Left lung (tissue), 4 donors: ENCODE measurements at regions not wholly inside any gene's neighbourhood (a gene's known extent, or its start where the extent isn't known, plus 50 kb on each side); places are given as distances from the start of the nearest gene placed in this dataset.

Source experiments
- ATAC-seq: fragments of 200-7000 bp; cut with Tn5 transposase; one replicate; pipeline ENCODE4 v1.9.1; 2020; ENCODE audit warnings: moderate library complexity
- DNase-seq, 4 donors: peaks; one replicate each; pipeline ENCODE4 v3.0.0-alpha.2; 2013 to 2020
- H3K27ac ChIP-seq, 2 donors: fragments of 200-600 bp; sonication (generic) in 1 of 2; one replicate each; pipeline versions ENCODE4 v1.5.0 to v1.8.0; 2020 to 2021
- H3K27me3 ChIP-seq, 2 donors: fragments of 200-600 bp; sonication (generic) in 1 of 2; one replicate each; pipeline versions ENCODE4 v1.5.0 to v1.8.0; 2020 to 2021
- H3K36me3 ChIP-seq, 2 donors: fragments of 200-600 bp; sonication (generic) in 1 of 2; one replicate each; pipeline versions ENCODE4 v1.5.0 to v1.8.0; 2020 to 2021
- H3K4me1 ChIP-seq, 2 donors: fragments of 200-600 bp; one replicate each; pipeline ENCODE4 v1.8.0; 2021
- H3K4me3 ChIP-seq, 2 donors: fragments of 200-600 bp; sonication (generic) in 1 of 2; one replicate each; pipeline versions ENCODE4 v1.5.0 to v1.8.0; 2020 to 2021; ENCODE audit warnings: mild to moderate bottlenecking in 1 of 2
- H3K9me3 ChIP-seq, 2 donors: fragments of 200-600 bp; sonication (generic) in 1 of 2; one replicate each; pipeline versions ENCODE4 v1.5.0 to v1.8.0; 2020 to 2021
- CTCF ChIP-seq, 2 donors: fragments of 200-600 bp; sonication (generic) in 1 of 2; IDR thresholded peaks; one replicate each; pipeline versions ENCODE4 v1.5.0 to v1.8.0; 2021; ENCODE audit warnings: antibody characterized with exemption in 2 of 2
- intact Hi-C, 2 donors: fragments of 100-400 bp; cut with DNase I; formaldehyde crosslinking; loops; one replicate each; pipeline versions ENCODE4 v1.11.2 to v1.14.2; 2022
- donor health status: DM: no; HTN: yes; CAD: no.
- donor health status: DM: no; HTN: no; CAD: no.

GRCh38 chrX:69264158-69264581 lies 98.9 kb upstream of the PJA1 start:
- H3K4me3 ChIP-seq = no peak overlapping the region
- no peak overlapping the region for H3K27ac ChIP-seq
- no peaks in the 10 kb centered on the region for H3K9me3 ChIP-seq
- peaks cover 15 to 20% of the 10 kb centered on the region in 2 donors for H3K27me3 ChIP-seq
- H3K36me3 ChIP-seq = no peaks in the 10 kb centered on the region
- no peak for DNase-seq
- H3K4me1 ChIP-seq = no peaks in the 10 kb centered on the region
- ATAC-seq = no peak
- no peak for TF ChIP-seq CTCF (IDR thresholded peaks at IDR 0.05)
- intact Hi-C loops = no loop called here

GRCh38 chrX:69263251-69263820 lies 98.1 kb upstream of the PJA1 start:
- H3K36me3 ChIP-seq = no peaks in the 10 kb centered on the region
- TF ChIP-seq CTCF (IDR thresholded peaks at IDR 0.05) = no peak
- H3K4me3 ChIP-seq = no peak overlapping the region
- no peaks in the 10 kb centered on the region for H3K4me1 ChIP-seq
- no peaks in the 10 kb centered on the region for H3K9me3 ChIP-seq
- no peak overlapping the region for H3K27ac ChIP-seq
- ATAC-seq (no peak), DNase-seq (no peak)
- peaks cover 15 to 20% of the 10 kb centered on the region in 2 donors for H3K27me3 ChIP-seq
- intact Hi-C loops = no loop called here

GRCh38 chrX:69262036-69262936 lies 97.0 kb upstream of the PJA1 start:
- peak in 1 of 4 donors; percentile 63 for DNase-seq
- Histone ChIP-seq H3K9me3 (no peaks in the 10 kb centered on the region), H3K36me3 (no peaks in the 10 kb centered on the region), H3K4me3 (no peak overlapping the region), H3K27me3 (peaks cover 15 to 20% of the 10 kb centered on the region in 2 donors), H3K4me1 (no peaks in the 10 kb centered on the region), H3K27ac (no peak overlapping the region)
- ATAC-seq = peak; percentile 76
- intact Hi-C loops = no loop called here
- TF ChIP-seq CTCF (IDR thresholded peaks at IDR 0.05) = no peak

GRCh38 chrX:69260169-69260568 lies 94.9 kb upstream of the PJA1 start:
- Histone ChIP-seq H3K4me1 (no peaks in the 10 kb centered on the region), H3K27me3 (peaks cover 13 to 15% of the 10 kb centered on the region in 2 donors), H3K27ac (no peak overlapping the region), H3K36me3 (no peaks in the 10 kb centered on the region), H3K9me3 (no peaks in the 10 kb centered on the region), H3K4me3 (no peak overlapping the region)
- DNase-seq (no peak), ATAC-seq (no peak)
- no peak for TF ChIP-seq CTCF (IDR thresholded peaks at IDR 0.05)
- intact Hi-C loops = no loop called here

GRCh38 chrX:69258893-69259292 lies 93.6 kb upstream of the PJA1 start:
- intact Hi-C loops = no loop called here
- ATAC-seq = no peak
- H3K9me3 ChIP-seq = no peaks in the 10 kb centered on the region

More at GRCh38 chrX:69258893-69259292, 93.6 kb upstream of the PJA1 start:
- H3K27ac ChIP-seq = no peak overlapping the region
- H3K4me1 ChIP-seq = no peaks in the 10 kb centered on the region
- H3K36me3 ChIP-seq = no peaks in the 10 kb centered on the region
- no peak for TF ChIP-seq CTCF (IDR thresholded peaks at IDR 0.05)
- H3K4me3 ChIP-seq = no peak overlapping the region
- DNase-seq = no peak
- H3K27me3 ChIP-seq = peaks cover 3 to 7% of the 10 kb centered on the region in 2 donors
